GM21576 (cell line): ENCODE measurements at regions not wholly inside any gene's neighbourhood (a gene's known extent, or its start where the extent isn't known, plus 50 kb on each side); places are given as distances from the start of the nearest gene placed in this dataset.
A peak's percentile ranks its signal among the peaks of the same experiment; 100 is the strongest.

Experiments
- ATAC-seq: cut with Tn5 transposase; IDR thresholded peaks from one replicate; pipeline ENCODE4 v1.9.1; 2021; ENCODE audit warnings: mild to moderate bottlenecking, moderate library complexity; ENCODE audit not compliant: unreplicated experiment

DNA sequence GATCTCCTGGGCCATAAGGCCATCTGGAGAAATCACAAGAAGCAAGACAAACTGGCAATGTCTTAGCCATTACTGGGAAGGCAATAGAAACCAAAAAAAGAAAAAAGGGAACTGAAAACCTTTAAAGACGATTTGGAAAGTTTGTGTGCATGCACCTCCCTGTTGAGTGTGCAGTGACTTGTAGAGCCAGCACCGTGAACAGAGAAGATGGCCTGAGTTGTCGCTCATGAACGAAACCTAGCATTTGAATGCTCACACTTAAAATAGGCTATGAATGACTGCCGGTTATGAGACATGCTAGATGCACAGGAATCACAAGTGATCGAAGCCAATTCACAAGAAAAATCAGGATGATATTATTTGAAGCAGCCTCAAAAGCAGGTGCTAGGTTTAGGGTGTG lies 151.3 kb upstream of the ADO start:
- ATAC-seq, result peak; percentile 85

DNA sequence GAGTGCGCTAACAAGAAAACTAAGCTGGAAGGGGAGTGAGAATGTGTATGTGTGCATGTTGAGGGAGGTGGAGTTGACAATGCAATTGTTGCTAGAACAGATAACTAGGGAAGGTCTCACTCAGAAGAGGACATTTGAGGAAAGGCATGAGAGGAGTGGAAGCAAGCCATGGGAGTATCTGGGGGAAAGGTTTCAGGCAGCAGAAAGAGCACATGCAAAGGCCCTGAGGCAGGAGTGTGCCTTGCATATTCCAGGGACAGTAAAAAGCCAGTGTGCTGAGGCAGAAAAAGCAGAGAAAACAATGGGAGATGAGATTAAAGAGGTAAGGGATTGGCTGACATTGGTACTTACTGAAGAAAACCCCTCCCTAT lies 149.6 kb upstream of the ADO start:
- no peak for ATAC-seq

DNA sequence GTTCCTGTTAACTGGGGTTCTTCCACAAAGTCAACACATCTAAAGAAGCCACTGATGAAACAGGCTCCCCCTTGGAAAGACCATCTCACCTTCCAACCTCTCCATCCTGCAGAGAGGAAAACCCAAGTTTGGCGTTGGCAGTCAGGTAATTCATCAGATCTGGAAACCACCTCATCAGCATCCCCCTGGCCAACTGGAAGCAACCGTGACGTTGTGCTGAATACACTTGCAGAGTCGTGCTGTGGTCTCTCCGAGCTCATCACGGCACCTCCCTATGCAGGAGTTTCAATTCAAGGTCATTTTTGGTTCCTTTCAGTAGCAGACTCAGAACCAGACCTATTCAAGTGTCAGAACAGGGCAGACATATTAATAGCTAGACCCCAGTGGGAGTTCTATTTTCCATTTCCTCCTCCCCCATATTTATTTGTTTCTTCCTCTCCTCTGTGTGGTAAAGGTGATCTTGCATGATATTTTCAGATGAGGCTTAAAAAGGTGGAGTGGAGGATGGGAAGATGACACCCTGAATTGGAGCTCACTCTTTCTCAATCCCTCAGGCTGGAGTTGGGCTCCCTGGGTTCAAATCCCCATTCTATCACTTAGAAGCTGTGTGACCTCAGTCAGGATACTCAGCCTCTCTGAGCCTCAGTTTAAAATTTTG lies 149.1 kb upstream of the ADO start:
- peak; percentile 74 for ATAC-seq

GRCh38 chr10:62657244-62657835 lies 147.2 kb upstream of the ADO start:
- ATAC-seq, result no peak

DNA sequence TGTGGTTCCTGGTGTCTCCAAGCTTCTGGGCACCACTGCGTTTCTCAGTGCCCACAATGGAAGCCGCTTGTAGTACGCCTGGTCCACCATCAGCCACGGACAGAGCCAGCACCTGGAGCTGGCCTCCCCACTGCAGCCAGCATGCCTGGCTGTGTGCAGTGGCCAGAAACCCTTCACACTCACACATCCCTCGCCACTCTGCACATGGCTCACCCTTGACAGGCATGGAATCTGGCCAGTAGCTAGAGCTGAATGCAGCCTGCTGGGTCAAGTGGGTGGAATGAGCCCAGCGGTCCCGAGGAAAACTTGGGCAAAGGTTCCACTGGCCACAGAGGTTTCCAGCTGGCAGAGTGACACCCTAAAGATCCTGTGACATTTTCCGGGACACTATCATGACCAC lies 146.0 kb upstream of the ADO start:
- no peak for ATAC-seq

DNA sequence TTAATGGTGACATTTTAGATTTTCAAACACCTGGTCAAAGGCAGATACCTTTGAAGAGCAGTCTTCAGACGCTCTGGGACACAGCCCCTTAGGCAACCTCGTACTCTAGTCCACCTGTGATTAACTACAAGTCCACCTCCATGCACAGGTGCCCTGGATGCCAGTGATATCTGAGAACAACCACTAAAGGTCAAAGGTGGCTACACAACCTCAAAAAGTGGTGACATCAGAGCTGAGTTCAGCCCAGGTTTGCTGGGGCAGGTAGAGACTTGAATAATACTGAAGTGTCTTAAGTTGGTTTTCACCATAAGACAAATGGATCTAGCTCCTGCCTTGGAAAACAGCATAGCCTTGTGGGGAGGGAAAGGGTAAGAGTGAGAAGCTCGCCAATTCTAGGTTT lies 143.4 kb upstream of the ADO start:
- no peak for ATAC-seq

DNA sequence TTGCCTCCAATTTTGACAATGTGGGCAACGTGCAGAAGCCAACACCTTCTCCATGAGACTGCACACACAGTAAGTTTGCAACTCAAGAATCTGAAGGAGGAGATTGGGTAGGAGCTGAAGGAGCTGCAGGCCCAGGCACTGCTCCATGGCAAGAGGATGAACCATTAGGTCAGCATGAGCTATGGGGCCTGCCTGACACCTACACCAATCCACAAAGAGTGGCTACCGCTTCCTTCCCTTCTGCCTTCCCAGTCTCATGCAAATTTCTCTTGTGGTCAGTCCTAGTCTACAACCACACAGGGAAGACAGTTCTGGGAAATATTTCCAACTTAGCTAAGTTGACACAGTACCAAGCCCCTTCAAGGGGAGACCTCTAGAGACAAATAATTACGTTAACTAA lies 142.0 kb upstream of the ADO start:
- ATAC-seq, result no peak

- ATAC-seq, result no peak
Observed at GRCh38 chr10:62665771-62666170, 138.7 kb upstream of the ADO start.

GRCh38 chr10:62666275-62666674 lies 138.2 kb upstream of the ADO start:
- no peak for ATAC-seq

- no peak for ATAC-seq
Observed at GRCh38 chr10:62669341-62669740, 135.2 kb upstream of the ADO start.

DNA sequence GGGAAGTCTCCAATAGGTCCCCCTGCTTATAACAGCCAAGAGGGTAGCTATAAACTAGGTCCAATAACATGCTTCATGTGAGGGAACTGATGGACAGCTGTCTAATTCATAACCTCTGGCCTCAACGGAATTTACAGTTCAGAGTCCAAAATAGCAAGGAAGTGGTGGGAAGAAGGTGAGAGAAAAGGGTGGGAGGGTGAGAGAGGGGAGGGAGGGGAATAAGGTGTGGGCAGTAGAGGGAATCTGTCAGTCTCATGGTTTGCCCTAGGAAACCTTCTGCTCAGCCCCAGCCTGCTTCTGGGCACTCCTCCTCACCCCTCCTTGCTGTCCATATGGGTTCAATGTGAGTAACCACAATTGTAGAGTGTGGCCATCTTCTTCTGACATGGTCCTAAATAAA lies 133.4 kb upstream of the ADO start:
- no peak for ATAC-seq

- ATAC-seq, result peak; percentile 97
Observed at GRCh38 chr10:62681211-62681940, 123.1 kb upstream of the ADO start.

GRCh38 chr10:62684911-62685310 lies 119.6 kb upstream of the ADO start:
- no peak for ATAC-seq

GRCh38 chr10:62687230-62687748 lies 117.2 kb upstream of the ADO start:
- ATAC-seq, result no peak

DNA sequence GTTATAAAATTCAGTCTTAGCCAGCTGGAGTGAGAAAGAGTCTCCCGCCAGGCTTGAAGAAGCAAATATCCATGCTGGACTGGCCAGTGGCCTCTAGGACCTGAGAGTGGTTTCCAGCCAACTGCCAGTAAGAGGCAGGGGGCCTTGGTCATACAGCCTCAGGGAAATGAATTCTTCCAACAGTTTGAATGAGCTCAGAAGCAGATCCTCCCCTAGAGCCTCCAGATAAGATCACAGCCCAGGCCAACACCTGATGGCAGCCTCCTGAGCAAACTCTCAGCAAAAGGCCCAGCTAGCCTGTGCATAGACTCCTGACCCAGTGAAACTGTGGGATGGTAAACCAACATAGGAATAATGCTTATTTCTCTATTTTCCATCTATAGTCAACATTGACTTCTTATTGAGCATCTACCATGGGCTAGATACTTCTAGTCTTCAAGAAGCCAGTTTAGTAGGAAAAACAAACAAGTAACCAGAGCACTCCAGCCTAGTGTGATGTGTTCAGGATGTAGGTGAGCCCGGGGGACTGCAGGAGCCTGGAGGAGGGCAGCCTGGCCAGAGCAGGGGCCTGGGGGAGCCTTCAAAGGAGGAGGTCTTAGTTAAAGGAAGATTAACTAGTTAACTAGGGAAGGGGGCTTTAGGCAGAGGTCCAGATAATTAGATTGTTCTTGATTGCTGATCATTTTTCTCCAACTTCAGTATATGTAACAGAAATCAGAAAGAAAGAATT lies 115.4 kb upstream of the ADO start:
- no peak for ATAC-seq

- peak; percentile 53 for ATAC-seq
Observed at GRCh38 chr10:62689712-62690111, 114.8 kb upstream of the ADO start.

- ATAC-seq, result no peak
Observed at GRCh38 chr10:62690703-62691102, 113.8 kb upstream of the ADO start.

- no peak for ATAC-seq
Observed at GRCh38 chr10:62691336-62691735, 113.2 kb upstream of the ADO start.

- no peak for ATAC-seq
Observed at GRCh38 chr10:62692085-62692484, 112.4 kb upstream of the ADO start.

GRCh38 chr10:62693306-62693705 lies 111.2 kb upstream of the ADO start:
- no peak for ATAC-seq

- ATAC-seq, result no peak
Observed at GRCh38 chr10:62694537-62695126, 109.9 kb upstream of the ADO start.
